Left hindlimb (tissue), 1 donor: ENCODE measurements at regions not wholly inside any gene's neighbourhood (a gene's known extent, or its start where the extent isn't known, plus 50 kb on each side); places are given as distances from the start of the nearest gene placed in this dataset.

Source experiments
- DNase-seq: peaks from one replicate; pipeline ENCODE4 v3.0.0-alpha.2; 2018

DNA sequence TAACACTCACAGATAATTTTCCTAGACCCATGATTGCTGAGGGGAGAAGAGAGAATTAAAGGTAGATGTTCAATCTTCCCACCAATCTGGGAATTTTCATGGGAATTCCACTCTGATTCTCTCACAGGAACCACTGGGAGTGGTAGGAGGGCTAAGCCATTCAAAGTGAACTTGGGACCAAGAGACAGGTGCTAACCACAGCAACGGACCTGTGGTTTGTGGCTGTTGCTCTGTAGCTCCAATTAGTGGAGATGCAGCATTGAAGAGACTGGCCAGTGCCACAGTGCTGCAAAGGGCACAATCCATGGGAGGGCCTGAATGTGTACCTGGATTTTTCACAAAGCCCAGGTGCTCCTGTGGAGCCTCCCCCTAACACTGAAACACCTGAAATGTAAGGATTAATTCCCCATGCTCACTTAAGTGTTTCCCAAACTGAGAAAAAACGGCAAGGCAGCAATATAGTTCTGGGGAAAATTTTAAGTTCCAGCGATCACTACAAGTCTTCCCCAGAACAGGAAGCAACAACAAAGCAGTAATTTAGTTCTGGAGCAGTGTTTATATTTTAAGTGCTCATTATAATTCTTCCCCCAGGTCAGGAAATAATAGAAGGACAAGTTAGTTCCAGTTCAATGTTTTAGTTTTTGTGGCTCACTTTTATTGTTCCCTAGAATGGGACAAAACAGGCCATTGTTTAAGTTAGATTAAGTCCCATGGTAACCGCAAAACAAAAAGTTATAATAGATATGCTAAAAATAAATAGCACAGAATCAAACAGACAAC is 1045.8 kb downstream of the CNTNAP5 start:
- no peak for DNase-seq

DNA sequence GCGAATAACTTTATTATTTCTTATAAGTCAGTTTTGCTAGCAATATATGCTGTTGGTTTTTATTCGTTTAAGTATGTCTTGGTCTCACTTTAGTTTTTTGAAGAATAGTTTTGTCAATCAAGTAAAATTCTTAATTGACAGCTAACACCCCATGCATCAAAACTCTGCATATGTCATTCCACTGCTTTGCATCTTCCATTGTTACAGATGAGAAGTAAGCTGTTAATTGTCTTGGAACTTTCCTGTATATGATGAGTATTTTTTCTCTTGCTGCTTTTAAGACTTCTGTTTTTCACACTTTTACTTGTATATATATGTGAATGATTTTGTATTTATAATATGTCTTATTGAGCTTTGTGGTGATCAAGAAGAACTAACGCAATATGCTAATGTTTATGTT is 1048.4 kb downstream of the CNTNAP5 start:
- no peak for DNase-seq

DNA sequence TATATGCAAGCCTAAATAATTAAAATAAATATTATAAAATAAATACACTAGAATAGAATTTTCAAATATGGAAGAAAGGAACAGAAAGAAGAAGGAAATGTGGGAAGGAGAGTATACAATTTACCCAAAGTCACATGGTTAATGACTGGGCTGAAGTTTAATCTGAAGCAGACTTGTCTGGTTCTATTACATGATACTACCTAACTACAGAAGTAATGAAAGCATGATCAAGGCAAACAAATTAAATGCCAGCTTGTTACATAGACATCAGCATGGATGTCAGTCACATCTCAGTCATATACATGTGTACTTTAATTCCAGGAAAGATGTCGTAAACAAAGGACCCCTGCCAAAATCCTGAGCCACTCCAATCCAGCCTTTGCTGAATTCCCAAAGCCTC is 1060.8 kb downstream of the CNTNAP5 start:
- no peak for DNase-seq

DNA sequence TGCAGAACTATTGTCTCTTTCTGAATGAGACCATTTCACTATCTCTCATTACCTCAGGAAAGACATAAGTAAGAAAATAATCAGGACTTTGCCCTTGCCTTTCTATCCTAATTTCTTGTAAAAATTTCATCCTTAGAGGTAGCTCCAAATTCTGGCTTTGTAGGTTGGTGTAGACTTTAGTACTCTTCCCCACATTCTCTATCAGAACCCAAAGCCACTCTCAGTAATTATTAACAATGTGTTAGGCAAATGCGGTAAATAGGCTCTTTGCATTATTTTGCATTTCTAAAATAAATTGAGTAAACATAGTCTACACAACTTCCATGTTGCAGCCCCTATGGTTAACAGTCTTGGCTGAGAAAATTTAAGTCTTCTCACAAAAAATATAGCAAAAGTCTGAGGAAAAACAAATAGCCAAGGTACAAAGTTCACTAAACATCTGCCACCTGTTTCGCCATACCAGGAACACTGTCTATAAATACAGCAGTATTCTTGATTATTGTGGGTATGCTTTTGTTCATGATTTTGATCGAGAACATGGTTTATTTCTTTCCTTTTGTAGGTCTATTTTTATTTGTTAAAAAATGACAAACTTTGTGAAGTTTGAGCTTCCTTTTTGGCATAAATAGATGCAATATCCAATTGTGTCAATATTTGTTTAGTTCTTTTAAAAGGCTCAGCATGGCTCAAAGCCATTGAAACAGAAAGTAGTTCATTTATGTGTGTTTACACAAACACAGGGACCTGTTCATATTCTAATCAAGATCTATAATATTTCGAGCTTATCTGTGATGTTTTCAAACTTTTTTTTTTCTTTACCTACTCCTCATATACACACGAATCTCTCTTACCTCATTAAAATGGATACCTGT is 1061.5 kb downstream of the CNTNAP5 start:
- DNase-seq, result no peak

DNA sequence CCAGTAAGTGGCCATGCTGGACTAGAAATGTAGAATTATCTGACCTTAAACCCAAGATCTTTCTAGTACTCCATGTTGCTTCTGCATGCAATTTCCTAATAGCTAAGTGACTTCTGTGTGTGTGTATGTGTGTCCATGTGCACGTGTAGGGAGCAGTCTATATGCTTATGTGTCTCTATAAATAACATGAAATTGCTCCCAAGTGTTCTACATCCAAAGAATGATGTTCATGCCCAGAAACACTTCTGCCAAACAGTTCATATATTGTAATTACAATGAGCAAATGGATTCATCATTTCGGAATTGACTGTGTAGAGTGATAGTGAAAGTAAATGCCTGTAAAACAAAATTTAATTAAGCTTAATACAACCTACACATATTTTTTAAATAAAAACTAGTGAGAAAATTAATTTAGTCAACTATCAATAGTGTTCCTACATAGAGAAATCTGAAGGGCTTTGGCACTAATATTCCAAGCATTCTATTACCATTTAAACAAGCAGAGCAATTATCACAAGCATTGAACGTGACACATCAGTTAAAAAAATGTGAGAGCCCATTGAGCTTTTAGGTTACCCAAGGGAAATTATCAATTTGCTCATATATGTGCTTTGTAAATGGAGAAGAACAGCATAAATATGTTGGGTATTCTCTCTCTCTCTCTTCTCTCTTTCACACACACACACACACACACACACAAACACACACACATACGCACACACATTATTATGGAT is 1067.4 kb downstream of the CNTNAP5 start:
- DNase-seq, result no peak

DNA sequence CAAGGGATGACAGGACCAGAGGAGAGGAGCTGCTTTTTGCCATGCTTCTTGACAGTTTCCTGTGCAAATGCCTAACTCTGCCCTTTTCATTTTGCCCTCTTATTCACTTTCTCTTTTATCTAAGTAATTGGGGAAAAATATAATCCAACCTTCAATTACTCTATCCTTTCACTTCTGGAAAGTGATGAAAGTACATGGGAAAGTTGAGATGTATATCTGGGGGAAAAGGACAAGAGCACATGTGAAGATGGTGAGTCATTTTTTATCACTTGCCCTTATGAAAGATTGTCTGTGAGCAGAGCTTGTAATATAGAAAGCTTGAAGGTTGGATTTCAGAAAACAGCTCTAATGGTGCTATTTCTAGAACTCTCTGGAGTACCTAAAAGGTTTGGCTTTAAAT is 1070.7 kb downstream of the CNTNAP5 start:
- DNase-seq, result no peak

DNA sequence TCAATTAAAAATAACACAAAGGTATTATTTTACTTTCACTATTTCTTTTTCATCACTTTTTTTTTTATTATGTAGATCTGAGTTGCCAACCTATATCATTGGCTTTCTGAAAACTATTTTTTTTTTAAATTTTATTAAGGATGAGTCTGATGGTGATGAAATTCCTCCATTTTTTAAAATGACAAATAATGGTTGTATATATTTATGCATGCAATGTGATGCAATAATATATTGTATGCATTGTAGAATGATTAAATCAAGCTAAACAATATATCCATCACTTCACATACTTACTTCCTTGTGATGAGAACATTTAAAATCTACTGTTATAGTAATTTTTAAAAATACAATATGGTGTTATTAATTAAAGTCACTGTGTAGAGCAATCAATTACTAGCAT is 1081.6 kb downstream of the CNTNAP5 start:
- no peak for DNase-seq

DNA sequence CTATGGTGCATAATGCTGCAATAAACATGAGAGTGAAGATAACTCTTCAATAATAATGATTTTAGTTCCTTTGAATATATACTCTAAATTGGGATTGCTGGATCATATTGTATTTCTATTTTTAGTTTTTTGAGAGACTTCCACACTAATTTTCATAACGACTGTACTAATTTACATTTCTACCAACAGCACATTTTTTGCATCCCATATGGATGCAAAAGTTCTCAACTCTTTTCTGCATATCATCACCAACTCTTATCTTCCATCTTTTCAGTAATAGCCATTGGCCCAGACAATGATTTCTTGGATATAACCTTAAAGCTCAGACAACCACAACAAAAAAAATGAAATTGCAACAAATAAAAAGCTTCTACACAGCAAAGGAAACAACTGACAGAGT is 1082.4 kb downstream of the CNTNAP5 start:
- DNase-seq, result no peak

DNA sequence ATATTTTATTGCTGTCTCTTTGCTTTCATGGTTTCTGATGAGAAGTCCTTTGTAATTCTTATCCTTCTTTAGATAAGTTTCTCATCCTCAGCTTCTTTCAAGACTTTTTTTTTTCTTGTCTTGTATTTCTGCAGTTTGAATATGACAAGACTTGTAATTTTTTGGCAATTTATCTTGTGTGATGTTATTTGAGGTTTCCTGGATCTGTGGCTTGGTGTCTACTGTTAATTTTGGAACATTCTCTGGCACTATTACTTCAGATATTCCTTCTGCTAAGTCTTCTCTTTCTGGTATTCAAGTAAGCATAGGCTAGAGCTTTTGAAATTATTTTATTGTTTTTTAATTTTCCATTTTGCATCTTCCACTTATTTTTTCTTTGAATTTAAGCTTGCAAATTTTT is 1083.2 kb downstream of the CNTNAP5 start:
- DNase-seq, result no peak

DNA sequence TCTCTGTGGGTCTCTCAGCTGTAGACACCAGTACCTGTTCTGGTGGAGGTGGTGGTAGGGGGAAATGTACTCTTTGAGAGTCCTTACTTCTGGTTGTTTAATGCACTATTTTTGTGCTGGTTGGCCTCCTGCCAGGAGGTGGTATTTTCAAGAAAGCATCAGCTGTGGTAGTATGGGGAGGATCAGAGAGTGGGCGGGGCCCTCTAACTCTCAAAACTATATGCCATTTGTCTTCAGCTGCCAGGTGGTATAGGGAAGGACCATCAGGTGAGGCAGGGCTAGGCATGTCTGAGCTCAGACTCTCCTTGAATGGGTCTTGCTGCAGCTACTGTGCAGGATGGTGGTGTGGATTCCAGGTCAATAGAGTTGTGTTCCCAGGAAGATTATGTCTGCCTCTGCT is 1100.8 kb downstream of the CNTNAP5 start:
- DNase-seq, result no peak

DNA sequence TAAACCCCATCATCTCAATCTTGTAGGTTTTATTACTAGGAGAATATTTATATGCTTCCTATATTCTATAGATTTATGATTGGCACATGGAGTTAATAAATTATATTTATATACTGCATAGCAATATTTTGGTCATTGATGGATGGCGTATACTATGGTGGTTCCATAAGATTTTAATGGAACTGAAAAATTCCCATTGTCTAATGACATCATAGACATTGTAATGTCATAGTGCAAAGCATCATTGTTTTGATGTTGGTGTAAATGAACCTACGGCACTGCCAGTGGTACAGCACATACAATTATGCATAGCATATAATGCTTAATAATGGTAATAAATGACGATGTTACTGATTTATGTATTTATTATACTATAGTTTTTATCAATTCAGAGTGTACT is 1135.9 kb downstream of the CNTNAP5 start:
- DNase-seq, result no peak

DNA sequence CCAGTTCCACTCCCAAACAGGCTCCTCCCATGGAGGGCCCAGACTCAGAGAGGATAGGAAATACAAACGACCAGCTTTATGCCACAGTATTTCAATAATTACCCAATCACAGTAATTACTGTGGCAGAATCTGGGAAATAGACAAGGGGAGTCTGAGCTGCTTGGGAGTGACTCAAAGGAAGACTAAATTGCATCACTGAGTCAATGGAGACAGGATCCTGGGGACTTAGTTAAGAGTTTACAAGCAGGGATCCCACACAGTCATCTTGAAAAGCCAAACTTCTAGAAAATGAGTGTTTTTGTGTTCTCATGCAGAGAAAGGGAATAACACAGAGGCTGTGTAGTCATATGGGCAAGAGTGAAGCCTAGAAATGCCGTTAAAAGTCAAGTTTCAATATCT is 1142.1 kb downstream of the CNTNAP5 start:
- no peak for DNase-seq

DNA sequence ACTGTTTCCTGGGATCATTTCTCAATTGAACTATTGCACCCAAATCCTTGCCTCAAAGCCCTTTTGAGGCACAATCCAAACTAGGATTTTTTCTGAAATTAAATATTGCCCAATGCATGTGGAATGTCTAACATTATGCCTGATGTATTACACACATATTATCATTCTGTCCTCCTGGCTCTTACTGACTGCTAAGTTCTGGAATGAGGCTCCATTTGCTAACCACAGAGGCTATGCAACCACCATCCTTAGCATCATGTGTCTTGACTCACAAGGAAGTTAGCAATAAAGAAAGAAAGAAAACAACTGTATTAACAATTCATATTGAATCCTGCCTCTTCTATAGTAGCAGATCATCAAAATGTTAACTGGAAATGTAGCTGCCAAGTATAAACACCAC is 1142.7 kb downstream of the CNTNAP5 start:
- no peak for DNase-seq

DNA sequence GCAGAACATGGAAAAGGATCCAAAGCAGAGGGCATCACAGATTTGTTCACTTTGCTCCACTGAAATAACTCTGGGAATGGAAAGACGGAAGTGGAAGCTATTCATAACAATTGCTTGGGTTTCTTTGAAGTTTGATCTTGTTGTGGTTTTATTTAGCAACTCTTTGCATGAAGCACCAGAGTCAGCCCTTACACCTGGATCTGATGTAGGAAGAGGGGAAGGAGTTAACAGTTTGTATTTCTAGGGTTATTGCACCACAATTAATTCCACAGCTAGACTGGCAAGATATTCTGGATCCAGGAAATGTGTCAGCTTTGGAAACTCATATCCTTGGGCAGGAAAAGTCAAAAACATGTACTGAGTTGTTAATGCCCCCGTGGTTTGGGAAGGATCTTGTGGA is 1143.4 kb downstream of the CNTNAP5 start:
- no peak for DNase-seq

DNA sequence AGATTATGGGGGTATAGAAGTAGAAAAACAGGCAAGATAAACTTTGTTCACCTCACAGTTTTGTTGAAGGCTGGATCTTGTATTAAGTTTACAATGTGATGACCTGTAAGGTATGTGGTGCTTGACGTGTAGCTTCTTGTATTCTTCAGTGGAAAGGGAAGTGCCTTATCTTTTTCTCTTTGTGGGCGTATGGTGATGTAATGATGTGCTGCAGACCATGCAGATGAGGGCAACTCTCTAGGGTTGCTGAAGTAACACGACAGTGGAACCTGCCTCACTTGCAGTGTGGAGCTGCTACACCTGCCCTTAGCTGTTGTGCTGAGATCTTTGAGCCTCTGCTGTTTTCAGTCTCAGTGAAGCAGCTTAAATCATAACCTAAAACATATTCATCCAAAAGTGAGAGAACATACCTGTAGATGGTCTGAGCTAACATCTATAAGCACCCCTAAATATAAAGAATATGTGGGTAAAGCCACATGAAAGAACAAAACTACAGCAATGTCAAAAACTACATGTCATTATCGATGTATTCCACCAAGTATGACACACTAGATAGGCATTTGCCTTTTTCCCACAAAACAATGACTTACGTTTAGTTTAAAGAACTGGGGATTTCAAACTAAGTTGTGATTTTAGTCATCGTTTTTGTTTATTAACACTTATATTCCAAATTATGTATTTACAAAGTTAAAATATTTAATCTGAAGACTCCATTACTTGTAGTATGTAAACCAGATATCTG is 1144.1 kb downstream of the CNTNAP5 start:
- no peak for DNase-seq

DNA sequence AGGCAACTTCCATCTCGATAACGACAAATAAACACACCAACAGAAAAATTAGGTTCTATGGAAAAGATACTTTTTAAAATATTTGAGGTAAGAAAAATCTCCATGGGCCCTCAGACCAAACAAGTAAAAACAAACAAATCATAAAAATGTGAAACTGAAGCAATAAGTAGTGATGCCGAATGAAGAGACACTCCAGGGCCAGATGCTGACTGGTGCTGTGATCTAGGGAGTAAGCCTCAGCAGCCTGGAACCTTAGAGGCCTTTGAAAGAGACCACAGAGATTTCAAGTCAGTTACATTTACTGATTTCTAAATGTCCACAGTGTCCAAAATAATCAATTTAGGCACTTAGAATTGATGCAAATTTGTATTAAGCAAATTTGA is 1144.7 kb downstream of the CNTNAP5 start:
- DNase-seq, result no peak

DNA sequence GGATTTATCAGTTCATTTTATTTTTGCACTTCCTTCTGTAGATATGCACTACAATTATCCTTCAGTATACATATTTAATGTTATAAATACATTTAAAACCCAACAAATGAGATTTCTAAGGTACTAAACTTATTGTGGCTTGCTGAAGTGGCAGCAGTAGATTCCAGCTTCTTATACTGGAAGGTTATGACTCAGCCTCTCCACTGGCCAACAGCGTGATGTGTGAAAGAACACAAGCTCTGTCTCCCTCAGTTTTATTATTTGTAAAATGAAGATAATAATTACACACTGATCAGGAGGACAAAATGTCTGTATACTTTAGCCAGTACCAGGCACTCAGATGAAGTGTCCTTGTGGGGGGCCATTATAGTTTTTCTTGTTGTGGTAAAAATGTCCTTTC is 1147.1 kb downstream of the CNTNAP5 start:
- no peak for DNase-seq

DNA sequence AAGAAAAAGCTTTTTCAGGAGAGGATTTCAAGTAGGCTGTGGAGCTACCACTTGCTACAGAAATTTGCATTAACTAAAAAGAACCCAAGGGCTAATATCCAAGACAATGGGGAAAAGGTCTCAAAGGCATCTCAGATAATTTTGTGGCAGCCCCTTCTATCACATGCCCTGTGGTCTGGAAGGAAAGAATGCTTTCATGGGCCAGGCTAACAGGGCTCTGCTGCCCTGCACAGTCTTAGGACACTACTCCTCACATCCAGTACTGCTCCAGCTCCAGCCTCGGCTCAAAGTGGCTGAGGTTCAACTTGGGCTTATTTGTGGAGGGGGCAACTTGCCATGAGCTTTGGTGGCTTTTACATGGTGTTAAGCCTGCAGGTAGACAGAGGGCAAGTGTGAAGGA is 1150.3 kb downstream of the CNTNAP5 start:
- no peak for DNase-seq

DNA sequence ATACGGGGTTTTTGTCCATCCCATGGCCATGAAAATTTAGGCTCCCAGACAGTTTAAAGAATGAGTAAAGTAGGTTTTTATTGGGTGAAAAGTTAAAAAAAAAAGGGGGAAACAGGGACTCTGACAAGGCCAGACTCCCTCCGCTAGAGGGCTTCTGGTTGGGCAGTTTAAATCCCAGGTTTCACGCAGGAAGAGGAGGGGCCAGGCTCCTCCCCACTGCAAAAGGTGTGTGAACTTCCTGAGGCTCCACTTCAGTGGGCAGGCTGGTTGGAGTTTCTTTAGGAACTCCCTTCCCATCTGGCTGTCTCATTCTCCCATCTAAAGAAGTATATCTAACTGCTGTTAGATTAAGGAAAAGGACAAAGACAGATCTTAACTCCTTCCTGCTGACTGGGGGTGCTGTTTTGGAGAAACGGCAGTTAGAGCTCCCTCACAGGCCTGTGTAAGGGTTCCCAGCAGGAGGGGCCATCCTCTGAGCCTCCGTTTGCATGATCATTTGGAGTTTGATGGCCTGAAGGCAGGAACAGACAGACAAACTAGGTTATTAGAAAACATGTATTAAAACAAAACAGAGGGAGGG is 1160.7 kb downstream of the CNTNAP5 start:
- DNase-seq, result no peak

DNA sequence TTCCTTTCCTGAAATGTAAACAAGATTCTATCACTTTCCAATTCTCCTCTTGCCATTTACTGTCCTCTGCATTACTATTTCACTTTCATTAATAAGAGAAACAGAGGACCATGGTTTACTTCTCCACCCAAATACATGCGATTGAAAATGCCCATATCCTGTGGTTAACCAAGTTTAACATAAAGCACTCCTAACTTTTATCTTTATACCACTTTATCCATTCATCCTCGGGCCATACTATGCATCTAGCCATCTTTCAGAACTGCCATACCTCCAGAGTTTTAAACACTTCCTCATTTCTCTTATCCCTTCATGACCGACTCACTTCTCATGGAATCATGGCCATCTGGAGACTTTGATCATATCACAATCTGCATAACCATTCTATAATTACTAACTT is 1182.3 kb downstream of the CNTNAP5 start:
- DNase-seq, result no peak

DNA sequence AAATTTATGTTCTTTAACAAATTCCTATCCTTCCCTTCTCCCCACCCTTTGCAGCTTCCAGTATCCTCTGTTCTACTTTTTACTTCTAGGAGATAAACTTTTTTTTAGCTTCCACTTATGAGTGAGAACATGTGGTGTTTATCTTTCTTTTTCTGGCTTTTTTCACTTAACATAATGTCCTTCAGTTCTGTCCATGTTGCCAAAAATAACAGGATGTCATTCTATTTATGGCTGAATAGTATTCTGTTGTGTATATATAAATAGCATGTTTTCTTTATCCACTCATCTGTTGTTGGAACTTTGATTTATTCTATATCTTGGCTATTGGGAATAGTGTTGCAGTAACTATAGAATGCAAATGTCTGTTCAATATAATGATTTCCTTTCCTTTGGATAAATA is 1191.2 kb downstream of the CNTNAP5 start:
- no peak for DNase-seq

DNA sequence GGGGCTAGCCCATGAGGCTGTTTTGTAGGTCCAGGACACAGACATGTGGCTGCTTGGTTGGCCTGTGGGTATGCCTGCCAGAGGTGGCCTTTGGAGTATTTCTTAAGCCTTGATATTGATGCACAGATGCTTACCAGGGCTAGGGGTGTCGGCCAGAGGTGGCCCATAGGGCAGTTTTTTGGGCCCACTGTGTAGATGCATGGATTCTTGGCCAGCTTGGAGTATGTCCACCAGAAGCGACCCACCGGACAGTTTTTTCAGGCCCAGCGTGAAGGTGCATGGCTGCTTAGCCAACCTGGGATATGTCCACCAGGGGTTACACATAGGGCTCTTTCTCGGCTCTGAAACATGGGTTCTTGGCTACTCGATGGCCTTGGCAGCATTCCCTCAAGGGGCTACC is 1199.1 kb downstream of the CNTNAP5 start:
- no peak for DNase-seq

DNA sequence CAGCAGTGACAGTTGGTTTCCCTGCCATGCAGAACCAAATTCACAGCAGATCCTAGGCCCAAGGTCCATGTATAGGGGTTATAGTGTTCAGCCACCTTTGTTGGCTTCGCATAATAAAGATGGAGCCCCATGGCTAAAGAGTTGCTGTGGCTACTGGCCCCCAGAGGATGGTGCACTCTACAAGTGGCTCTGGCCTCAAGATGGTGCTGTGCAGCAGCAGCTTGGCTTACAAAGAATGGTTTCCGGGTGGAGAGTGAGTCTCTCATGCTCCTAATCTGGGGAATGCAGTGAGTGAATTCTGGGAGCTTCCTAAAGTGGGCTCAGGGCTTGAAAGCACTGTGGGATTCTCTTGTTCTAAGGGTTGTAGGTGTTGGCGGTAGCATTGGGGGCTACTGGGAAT is 1199.7 kb downstream of the CNTNAP5 start:
- no peak for DNase-seq
